Mesothelial cell of epicardium (in vitro differentiated cells): ENCODE measurements at regions not wholly inside any gene's neighbourhood (a gene's known extent, or its start where the extent isn't known, plus 50 kb on each side); places are given as distances from the start of the nearest gene placed in this dataset.
"Not testable (repeated sequence)": the region's sequence is repeated elsewhere in the genome, so short reads cannot be mapped to it uniquely, and the experiment has no call there.

Source experiments
- DNase-seq, 2 experiments: peaks; one replicate each; pipeline ENCODE4 v3.0.0; 2021; ENCODE audit warnings: low spot score in 2 of 2; ENCODE audit not compliant: unreplicated experiment in 2 of 2
- H3K27ac Mint-ChIP-seq: 2 replicates; pipeline ENCODE4 v1.8.0; 2021; ENCODE audit warnings: mixed read lengths
- H3K27me3 Mint-ChIP-seq: 2 replicates; pipeline ENCODE4 v1.8.0; 2021; ENCODE audit warnings: low read depth, mixed read lengths
- H3K36me3 Mint-ChIP-seq: 2 replicates; pipeline ENCODE4 v1.8.0; 2021; ENCODE audit warnings: mixed read lengths
- H3K4me1 Mint-ChIP-seq: 2 replicates; pipeline ENCODE4 v1.8.0; 2021; ENCODE audit warnings: mixed read lengths
- H3K4me3 Mint-ChIP-seq: 2 replicates; pipeline ENCODE4 v1.8.0; 2021; ENCODE audit warnings: mild to moderate bottlenecking, moderate library complexity, mixed read lengths
- H3K9me3 Mint-ChIP-seq: 2 replicates; pipeline ENCODE4 v1.8.0; 2021; ENCODE audit warnings: mixed read lengths
- CTCF ChIP-seq: fragments of 200-600 bp; sonication (generic); IDR thresholded peaks from one replicate; pipeline ENCODE4 v1.5.0; 2021; ENCODE audit warnings: antibody characterized with exemption; ENCODE audit not compliant: unreplicated experiment

DNA sequence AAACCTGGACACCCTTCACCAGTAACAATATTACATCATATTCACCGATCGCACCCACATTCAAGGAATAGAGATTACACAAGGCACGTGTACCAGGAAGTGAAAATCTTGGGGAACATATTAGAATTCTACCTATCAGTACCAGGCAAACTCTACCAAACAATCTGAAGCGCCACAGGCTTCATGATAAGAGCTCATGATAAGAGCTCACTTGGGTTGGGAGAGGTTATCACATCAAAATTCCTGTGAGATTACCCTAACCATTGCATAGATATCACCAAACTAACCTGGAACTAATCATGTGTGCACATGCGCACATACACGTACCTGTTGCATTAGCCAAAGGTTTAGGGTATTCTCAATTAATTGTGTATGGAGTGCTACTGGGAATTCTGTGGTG is 1861.3 kb downstream of the PCDH9 start:
- DNase-seq = no peak
- no peak overlapping the region for H3K27ac Mint-ChIP-seq
- H3K4me1 Mint-ChIP-seq = no peaks in the 10 kb centered on the region
- no peaks in the 10 kb centered on the region for H3K36me3 Mint-ChIP-seq
- peaks cover 23% of the 10 kb centered on the region for H3K9me3 Mint-ChIP-seq
- TF ChIP-seq CTCF = no peak
- H3K27me3 Mint-ChIP-seq = no peaks in the 10 kb centered on the region
- no peak overlapping the region for H3K4me3 Mint-ChIP-seq

DNA sequence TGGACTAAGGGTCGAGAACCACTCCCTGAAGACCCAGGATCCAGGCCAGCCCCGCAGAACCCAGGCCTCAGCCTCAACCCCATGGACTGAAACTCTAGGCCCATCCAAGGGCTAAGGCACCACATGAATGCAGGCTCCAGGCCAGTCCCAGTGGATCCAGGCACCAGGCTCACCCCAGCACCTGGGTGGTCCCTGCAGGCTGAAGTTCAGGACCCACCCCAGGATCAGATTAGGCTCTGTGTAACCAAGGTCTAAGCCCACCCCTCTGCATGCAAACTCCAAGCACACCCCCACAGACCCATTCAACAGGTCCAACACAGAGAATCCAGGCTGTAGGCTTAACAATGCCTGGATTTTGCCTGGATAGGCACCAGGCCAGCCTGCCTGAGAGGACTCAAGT is 1876.2 kb downstream of the PCDH9 start:
- H3K27me3 Mint-ChIP-seq = no peaks in the 10 kb centered on the region
- H3K27ac Mint-ChIP-seq = no peak overlapping the region
- TF ChIP-seq CTCF = no peak
- H3K4me1 Mint-ChIP-seq = no peaks in the 10 kb centered on the region
- H3K4me3 Mint-ChIP-seq = no peak overlapping the region
- no peak for DNase-seq
- H3K36me3 Mint-ChIP-seq = peaks cover 7% of the 10 kb centered on the region
- H3K9me3 Mint-ChIP-seq = peaks cover 29% of the 10 kb centered on the region

GRCh38 chr13:65353150-65353549 is 1877.0 kb downstream of the PCDH9 start:
- H3K36me3 Mint-ChIP-seq, H3K4me1 Mint-ChIP-seq, H3K4me3 Mint-ChIP-seq, H3K27me3 Mint-ChIP-seq, DNase-seq, H3K27ac Mint-ChIP-seq: not testable (repeated sequence)
- H3K9me3 Mint-ChIP-seq = peaks cover 24% of the 10 kb centered on the region

- Mint-ChIP-seq H3K4me3 (no peak overlapping the region), H3K27ac (no peak overlapping the region), H3K9me3 (peaks cover 25% of the 10 kb centered on the region), H3K4me1 (no peaks in the 10 kb centered on the region), H3K27me3 (no peaks in the 10 kb centered on the region), H3K36me3 (peaks cover 16% of the 10 kb centered on the region)
- no peak for DNase-seq
- TF ChIP-seq CTCF = no peak
Measured at GRCh38 chr13:65347420-65348030, 1882.6 kb downstream of the PCDH9 start.

- TF ChIP-seq CTCF = no peak
- DNase-seq = no peak
- Mint-ChIP-seq H3K4me1 (peaks cover 19% of the 10 kb centered on the region), H3K4me3 (no peak overlapping the region), H3K9me3 (peaks cover 21% of the 10 kb centered on the region), H3K36me3 (peaks cover 16% of the 10 kb centered on the region), H3K27me3 (no peaks in the 10 kb centered on the region), H3K27ac (no peak overlapping the region)
Measured at GRCh38 chr13:65343898-65344663, 1886.1 kb downstream of the PCDH9 start.

DNA sequence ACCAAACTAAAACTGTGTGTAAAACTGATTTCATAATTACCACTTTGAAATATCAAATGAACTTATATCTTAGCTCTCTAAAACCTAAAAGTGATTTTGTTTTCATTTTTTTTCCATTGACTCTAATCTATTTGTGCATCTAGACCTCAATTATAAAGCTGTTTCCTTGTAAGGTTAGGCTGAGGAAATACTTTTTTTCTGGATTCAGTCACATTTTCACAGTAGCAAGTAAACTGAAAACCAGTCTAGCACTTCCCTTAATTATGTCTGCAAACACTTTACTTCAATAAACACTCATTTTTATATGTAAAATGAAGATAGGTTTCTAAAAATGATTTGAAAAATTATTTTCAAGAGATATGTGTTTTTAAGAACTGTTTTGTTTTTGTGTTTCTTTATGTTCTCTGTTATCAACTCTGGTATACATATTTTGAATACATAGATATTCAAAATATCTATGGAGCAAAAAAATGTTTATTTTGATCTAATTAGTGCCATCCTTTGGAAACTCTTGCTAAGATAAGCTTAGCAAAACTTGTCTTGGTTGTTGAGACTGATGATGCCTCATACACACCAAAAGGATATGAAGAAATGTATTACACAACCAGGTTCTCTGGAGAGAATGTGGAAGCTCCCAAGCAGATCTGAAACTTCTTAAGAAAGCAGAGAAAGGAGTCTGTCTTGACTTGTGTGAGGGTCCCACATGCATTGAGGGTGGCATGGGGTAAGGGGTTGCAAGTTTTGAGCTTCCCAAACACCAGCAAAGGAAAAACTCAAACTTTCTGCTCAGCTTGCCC is 1887.4 kb downstream of the PCDH9 start:
- H3K4me3 Mint-ChIP-seq = no peak overlapping the region
- H3K9me3 Mint-ChIP-seq = peaks cover 26% of the 10 kb centered on the region
- H3K4me1 Mint-ChIP-seq = peaks cover 20% of the 10 kb centered on the region
- no peaks in the 10 kb centered on the region for H3K27me3 Mint-ChIP-seq
- H3K36me3 Mint-ChIP-seq = peaks cover 17% of the 10 kb centered on the region
- H3K27ac Mint-ChIP-seq = peak overlapping the region; percentile 26
- no peak for TF ChIP-seq CTCF
- no peak for DNase-seq
